HUES48 (cell line): ENCODE measurements at regions not wholly inside any gene's neighbourhood (a gene's known extent, or its start where the extent isn't known, plus 50 kb on each side); places are given as distances from the start of the nearest gene placed in this dataset.
A peak's percentile ranks its signal among the peaks of the same experiment; 100 is the strongest.

Experiments used
- H3K27ac ChIP-seq: one replicate; pipeline ENCODE4 v1.7.0; 2013; ENCODE audit warnings: low read depth, low read length, inconsistent platforms
- H3K27me3 ChIP-seq: 2 replicates; pipeline ENCODE4 v1.6.1; 2013; ENCODE audit warnings: mild to moderate bottlenecking, low read length; ENCODE audit not compliant: control insufficient read depth, insufficient read depth
- H3K36me3 ChIP-seq: 2 replicates; pipeline ENCODE4 v1.6.1; 2013; ENCODE audit warnings: low read length; ENCODE audit not compliant: control insufficient read depth, insufficient read depth
- H3K4me1 ChIP-seq: 2 replicates; pipeline ENCODE4 v1.6.1; 2013; ENCODE audit warnings: mild to moderate bottlenecking, low read length; ENCODE audit not compliant: control insufficient read depth, insufficient read depth
- H3K4me3 ChIP-seq: 2 replicates; pipeline ENCODE4 v1.5.1; 2013; ENCODE audit warnings: mild to moderate bottlenecking, low read depth, low read length
- H3K9ac ChIP-seq: 2 replicates; pipeline ENCODE4 v1.6.1; 2013; ENCODE audit warnings: mild to moderate bottlenecking, low read depth, low read length, moderate library complexity
- H3K9me3 ChIP-seq: 2 replicates; pipeline ENCODE4 v1.6.1; 2013; ENCODE audit warnings: low read length; ENCODE audit not compliant: control insufficient read depth, insufficient read depth

GRCh38 chr12:115468087-115468510 is 784.1 kb upstream of the TBX3 start:
- H3K9ac ChIP-seq: no peak overlapping the region
- no peaks in the 10 kb centered on the region for H3K9me3 ChIP-seq
- H3K4me3 ChIP-seq: no peak overlapping the region
- H3K4me1 ChIP-seq: 0 out of 2 replicates have a peak, but pooled peaks cover 3% of the 10 kb centered on the region
- H3K27me3 ChIP-seq: no peaks in the 10 kb centered on the region
- H3K27ac ChIP-seq: no peak overlapping the region
- H3K36me3 ChIP-seq: no peaks in the 10 kb centered on the region

DNA sequence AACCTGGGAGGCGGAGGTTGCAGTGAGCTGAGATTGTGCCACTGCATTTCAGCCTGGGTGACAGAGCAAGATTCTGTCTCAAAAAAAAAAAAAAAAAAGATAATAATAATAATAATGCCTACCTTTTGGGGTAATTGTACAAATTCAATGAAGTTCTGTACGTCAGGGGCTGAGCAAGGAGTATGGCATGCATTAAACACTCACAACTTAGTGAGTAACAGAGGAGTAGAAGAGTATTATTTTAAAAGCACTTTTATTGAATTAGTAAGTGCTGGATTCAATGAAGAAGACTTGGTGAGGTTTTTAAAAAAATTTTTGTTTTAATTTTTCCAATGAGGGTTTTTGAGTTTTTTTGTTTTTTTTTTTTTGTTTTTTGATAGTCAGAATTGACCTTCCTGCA is 783.6 kb upstream of the TBX3 start:
- H3K36me3 ChIP-seq: no peaks in the 10 kb centered on the region
- no peak overlapping the region for H3K4me3 ChIP-seq
- no peak overlapping the region for H3K9ac ChIP-seq
- no peaks in the 10 kb centered on the region for H3K9me3 ChIP-seq
- 0 out of 2 replicates have a peak, but pooled peaks cover 3% of the 10 kb centered on the region for H3K4me1 ChIP-seq
- H3K27ac ChIP-seq: no peak overlapping the region
- H3K27me3 ChIP-seq: no peaks in the 10 kb centered on the region

- Histone ChIP-seq H3K27me3 (no peaks in the 10 kb centered on the region), H3K4me3 (no peak overlapping the region), H3K36me3 (no peaks in the 10 kb centered on the region), H3K9ac (no peak overlapping the region), H3K4me1 (0 out of 2 replicates have a peak, but pooled peaks cover 3% of the 10 kb centered on the region), H3K27ac (no peak overlapping the region), H3K9me3 (no peaks in the 10 kb centered on the region)
These were observed 782.1 kb upstream of the TBX3 start for GRCh38 chr12:115466076-115466475.

DNA sequence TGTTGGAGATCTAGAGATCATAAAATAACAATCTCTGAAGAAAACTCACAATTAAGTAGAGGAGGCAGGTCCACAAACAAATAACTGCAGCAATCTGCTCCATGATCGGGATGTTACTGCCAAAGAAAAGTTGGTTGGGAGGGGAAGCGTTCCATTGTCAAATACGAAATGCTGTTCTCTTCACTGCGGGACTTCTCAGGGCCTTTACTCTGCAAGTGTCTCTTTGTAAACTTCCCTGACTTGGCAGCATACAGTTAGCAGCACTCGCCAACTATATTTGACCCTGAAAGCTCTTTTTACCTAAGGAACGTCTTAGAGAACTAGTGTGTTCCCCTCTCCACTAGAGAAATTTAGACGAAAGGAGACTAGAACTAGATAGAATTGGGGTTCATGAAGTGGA is 780.7 kb upstream of the TBX3 start:
- H3K9me3 ChIP-seq: no peaks in the 10 kb centered on the region
- no peaks in the 10 kb centered on the region for H3K36me3 ChIP-seq
- no peak overlapping the region for H3K4me3 ChIP-seq
- no peak overlapping the region for H3K27ac ChIP-seq
- H3K9ac ChIP-seq: no peak overlapping the region
- no peaks in the 10 kb centered on the region for H3K27me3 ChIP-seq
- 0 out of 2 replicates have a peak, but pooled peaks cover 3% of the 10 kb centered on the region for H3K4me1 ChIP-seq

DNA sequence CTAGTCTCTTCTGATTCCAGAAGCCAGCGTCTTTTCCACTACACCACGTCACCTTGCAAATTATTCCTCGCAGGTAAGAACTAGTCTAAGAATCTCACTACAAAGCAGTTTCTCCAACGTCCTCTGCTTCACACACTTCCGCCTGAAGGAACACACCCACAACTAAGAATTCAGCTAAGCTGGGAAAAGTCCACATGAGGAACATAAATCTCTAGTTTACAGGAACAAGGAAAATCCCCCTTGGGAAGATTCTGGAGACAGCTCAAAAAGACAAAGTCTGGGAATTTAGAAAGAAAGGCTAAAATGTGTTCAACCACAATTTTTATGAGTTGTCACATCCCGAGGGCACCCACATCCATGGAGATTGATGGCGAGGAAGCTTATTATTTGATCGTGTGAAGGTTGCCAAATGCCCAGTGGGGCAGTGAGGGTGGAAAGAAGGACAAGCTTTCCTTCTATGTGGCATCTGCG is 780.2 kb upstream of the TBX3 start:
- H3K4me3 ChIP-seq: no peak overlapping the region
- H3K27me3 ChIP-seq: no peaks in the 10 kb centered on the region
- H3K4me1 ChIP-seq: 0 out of 2 replicates have a peak, but pooled peaks cover 3% of the 10 kb centered on the region
- H3K9me3 ChIP-seq: no peaks in the 10 kb centered on the region
- no peaks in the 10 kb centered on the region for H3K36me3 ChIP-seq
- H3K9ac ChIP-seq: no peak overlapping the region
- H3K27ac ChIP-seq: no peak overlapping the region

GRCh38 chr12:115461401-115461800 is 777.4 kb upstream of the TBX3 start:
- 0 out of 2 replicates have a peak, but pooled peaks cover 3% of the 10 kb centered on the region for H3K4me1 ChIP-seq

GRCh38 chr12:115457798-115458197 is 773.8 kb upstream of the TBX3 start:
- no peaks in the 10 kb centered on the region for H3K9me3 ChIP-seq
- no peak overlapping the region for H3K9ac ChIP-seq
- no peak overlapping the region for H3K4me3 ChIP-seq
- H3K36me3 ChIP-seq: no peaks in the 10 kb centered on the region
- no peaks in the 10 kb centered on the region for H3K27me3 ChIP-seq
- H3K4me1 ChIP-seq: peaks cover 7% of the 10 kb centered on the region
- no peak overlapping the region for H3K27ac ChIP-seq

More at GRCh38 chr12:115461401-115461800, 777.4 kb upstream of the TBX3 start:
- no peaks in the 10 kb centered on the region for H3K9me3 ChIP-seq
- no peak overlapping the region for H3K4me3 ChIP-seq
- no peaks in the 10 kb centered on the region for H3K36me3 ChIP-seq
- H3K9ac ChIP-seq: no peak overlapping the region
- H3K27me3 ChIP-seq: no peaks in the 10 kb centered on the region
- H3K27ac ChIP-seq: no peak overlapping the region

DNA sequence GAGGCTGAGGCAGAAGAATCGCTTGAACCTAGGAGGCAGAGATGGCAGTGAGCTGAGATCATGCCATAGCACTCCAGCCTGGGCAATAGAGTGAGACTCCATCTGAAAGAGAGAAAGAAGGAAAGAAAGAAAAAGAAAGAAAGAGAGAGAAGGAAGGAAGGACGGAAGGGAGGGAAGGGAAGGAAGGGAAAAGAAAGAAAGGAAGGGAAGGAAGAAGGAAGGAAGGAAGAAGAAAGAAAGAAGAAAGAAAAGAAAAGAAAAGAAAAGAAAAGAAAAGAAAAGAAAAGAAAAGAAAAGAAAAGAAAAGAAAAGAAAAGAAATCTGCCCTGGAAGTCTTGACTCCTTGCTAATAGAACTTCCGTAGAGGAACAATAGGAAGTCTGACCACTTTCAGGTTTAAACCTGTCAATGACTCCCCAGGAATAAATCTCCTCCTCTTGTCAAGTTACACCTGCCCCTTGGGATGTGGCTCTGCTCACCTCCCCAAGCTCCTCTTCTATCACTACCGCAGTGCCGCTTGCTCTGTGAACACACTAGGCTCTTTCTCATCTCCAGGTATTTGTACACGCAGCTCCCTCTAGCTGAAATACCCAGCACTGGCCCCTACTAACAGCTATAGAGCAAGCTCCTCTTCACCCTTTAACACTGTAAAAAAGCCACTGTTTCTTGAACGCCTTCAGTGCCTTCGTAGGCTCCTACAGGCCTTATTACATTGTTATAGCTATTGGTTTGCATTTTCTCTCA is 773.1 kb upstream of the TBX3 start:
- Histone ChIP-seq H3K27ac (no peak overlapping the region), H3K36me3 (no peaks in the 10 kb centered on the region), H3K9me3 (no peaks in the 10 kb centered on the region), H3K27me3 (no peaks in the 10 kb centered on the region), H3K9ac (no peak overlapping the region), H3K4me1 (peaks cover 14% of the 10 kb centered on the region), H3K4me3 (no peak overlapping the region)

GRCh38 chr12:115455268-115455681 is 771.3 kb upstream of the TBX3 start:
- Histone ChIP-seq H3K27ac (no peak overlapping the region), H3K36me3 (no peaks in the 10 kb centered on the region), H3K4me3 (no peak overlapping the region), H3K4me1 (peaks cover 28% of the 10 kb centered on the region), H3K9ac (no peak overlapping the region), H3K27me3 (peaks cover 13% of the 10 kb centered on the region), H3K9me3 (no peaks in the 10 kb centered on the region)

DNA sequence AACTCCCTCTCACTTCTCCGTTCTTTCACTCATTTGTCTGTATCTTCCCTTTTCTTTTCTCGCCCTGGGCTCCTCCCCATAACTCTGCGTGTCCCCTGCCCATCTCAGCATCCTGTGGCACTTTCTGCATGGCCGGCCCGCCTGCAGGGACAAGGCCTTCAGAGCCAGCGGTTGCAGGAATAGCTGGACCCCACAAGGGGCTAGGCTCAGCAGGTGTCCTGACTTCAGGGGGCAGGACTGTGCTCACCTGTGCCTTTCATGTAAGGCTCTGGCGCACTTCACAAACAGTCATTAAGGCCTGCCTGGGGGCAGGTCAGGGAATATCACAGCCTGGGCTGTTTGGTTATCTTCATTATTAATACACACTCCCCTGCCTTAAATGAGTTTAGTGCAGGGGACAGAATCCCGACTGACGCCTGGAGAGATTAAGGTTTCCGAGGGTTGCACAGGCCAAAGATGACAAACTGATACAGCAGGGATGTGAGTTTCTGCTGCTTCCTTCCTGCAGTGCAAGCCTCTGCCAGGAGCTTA is 768.8 kb upstream of the TBX3 start:
- H3K36me3 ChIP-seq: no peaks in the 10 kb centered on the region
- H3K9ac ChIP-seq: no peak overlapping the region
- peaks cover 45% of the 10 kb centered on the region for H3K4me1 ChIP-seq
- H3K27me3 ChIP-seq: peaks cover 21% of the 10 kb centered on the region
- H3K27ac ChIP-seq: peak overlapping the region; percentile 38
- peak overlapping the region; percentile 66 for H3K4me3 ChIP-seq
- no peaks in the 10 kb centered on the region for H3K9me3 ChIP-seq
